ENCODE measurements at regions not wholly inside any gene's neighbourhood (a gene's known extent, or its start where the extent isn't known, plus 50 kb on each side); places are given as distances from the start of the nearest gene placed in this dataset.

GRCh38 chr13:19062801-19063200 is 118.8 kb downstream of the TUBA3C start:
- ATAC-seq (no peak), FAIRE-seq (no peak), DNase-seq (ENCODE audit: low read depth, low spot score) (no peak)
- no peaks in the 10 kb centered on the region for H3K4me1 ChIP-seq (ENCODE audit: control insufficient read depth, insufficient read depth, low read length)
- intact Hi-C loops (cut with micrococcal nuclease; ENCODE audit: unreplicated experiment) = no loop called here
- H3K4me2 ChIP-seq (ENCODE audit: control insufficient read depth, insufficient read depth) = no peak overlapping the region
- RAD21 ChIA-PET (ENCODE audit: unreplicated experiment) = no interaction called here
- no peak overlapping the region for H2AFZ ChIP-seq (ENCODE audit: control insufficient read depth, low read depth, low read length)
- no peaks in the 10 kb centered on the region for H3K79me2 ChIP-seq (ENCODE audit: control insufficient read depth, insufficient read depth, low read length)
- in situ Hi-C loops (cut with MboI) = no loop called here
- SMC1A ChIA-PET (ENCODE audit: uncharacterized antibody, unreplicated experiment) = no interaction called here
- POLR2A ChIA-PET = no interaction called here
- H3K9me3 ChIP-seq (replicated peaks; ENCODE audit: control insufficient read depth, insufficient read depth, low read length) = peaks cover 2% of the 10 kb centered on the region; the same call in 1 of the 3 replicates
- TF ChIP-seq RELA (IDR thresholded peaks at IDR 0.05; ENCODE audit: borderline replicate concordance, partially characterized antibody) (no peak), TCF3 (IDR thresholded peaks at IDR 0.05; ENCODE audit: borderline replicate concordance, insufficient read depth, low read depth, low read length) (no peak), ZBED1 (IDR thresholded peaks at IDR 0.05; ENCODE audit: borderline replicate concordance) (no peak), YY1 (IDR thresholded peaks at IDR 0.05; ENCODE audit: low read depth, low read length) (no peak), GABPA (IDR thresholded peaks at IDR 0.05; ENCODE audit: low read depth) (no peak), EED (IDR thresholded peaks at IDR 0.05; ENCODE audit: low read depth) (no peak), ZBTB4 (CRISPR knock-in tag; IDR thresholded peaks at IDR 0.05) (no peak), MAX (IDR thresholded peaks at IDR 0.05; ENCODE audit: low read depth, low read length) (no peak), ZZZ3 (IDR thresholded peaks at IDR 0.05; ENCODE audit: control insufficient read depth, insufficient read length, low read depth) (no peak), TCF7 (IDR thresholded peaks at IDR 0.05; ENCODE audit: borderline replicate concordance) (no peak), ZBTB11 (CRISPR knock-in tag; IDR thresholded peaks at IDR 0.05) (no peak), ZNF622 (IDR thresholded peaks at IDR 0.05) (no peak), STAT1 (conservative IDR thresholded peaks at IDR 0.05) (no peak), POLR2AphosphoS2 (IDR thresholded peaks at IDR 0.05; ENCODE audit: low read depth, low read length) (no peak), NR2C1 (IDR thresholded peaks at IDR 0.05) (no peak)
- no peaks in the 10 kb centered on the region for H3K27me3 ChIP-seq (replicated peaks in 1 of 2; ENCODE audit: control insufficient read depth in 2 of 2, insufficient read depth in 2 of 2, low read length in 1 of 2)
- no peaks in the 10 kb centered on the region for H4K20me1 ChIP-seq (ENCODE audit: control insufficient read depth, insufficient read depth)
- H3K4me3 ChIP-seq = no peak overlapping the region
- H3K27ac ChIP-seq (ENCODE audit: control insufficient read depth, insufficient read depth) = no peak overlapping the region
- no TSS peak for BruUV-seq (replicated peaks)
- H3K36me3 ChIP-seq (ENCODE audit: control insufficient read depth in 2 of 2, insufficient read depth in 2 of 2, low read length in 1 of 2) = no peaks in the 10 kb centered on the region
- 66% methylated on average over 4 of the region's 4 CpGs for WGBS (ENCODE audit: insufficient coverage, insufficient replicate concordance, low lambda C conversion rate, missing lambda C conversion rate)
- no peak overlapping the region for H3K9ac ChIP-seq (ENCODE audit: control insufficient read depth, insufficient read depth, low read length)
- CTCF ChIA-PET = no interaction called here

Measured in GM12878 (cell line).